GM12875 (cell line): ENCODE measurements at regions not wholly inside any gene's neighbourhood (a gene's known extent, or its start where the extent isn't known, plus 50 kb on each side); places are given as distances from the start of the nearest gene placed in this dataset.

Experiments used
- H3K4me3 ChIP-seq: one replicate; pipeline ENCODE4 v1.5.1; 2011; ENCODE audit warnings: low read depth, low read length, control low read depth
- TF ChIP-seq, protein P1 (sequence below): IDR thresholded peaks from 2 replicates; pipeline ENCODE4 v1.5.1; 2011; ENCODE audit warnings: low read depth, mild to moderate bottlenecking, control low read depth, inconsistent platforms, low read length, moderate library complexity, borderline replicate concordance; ENCODE audit not compliant: insufficient read depth

DNA sequence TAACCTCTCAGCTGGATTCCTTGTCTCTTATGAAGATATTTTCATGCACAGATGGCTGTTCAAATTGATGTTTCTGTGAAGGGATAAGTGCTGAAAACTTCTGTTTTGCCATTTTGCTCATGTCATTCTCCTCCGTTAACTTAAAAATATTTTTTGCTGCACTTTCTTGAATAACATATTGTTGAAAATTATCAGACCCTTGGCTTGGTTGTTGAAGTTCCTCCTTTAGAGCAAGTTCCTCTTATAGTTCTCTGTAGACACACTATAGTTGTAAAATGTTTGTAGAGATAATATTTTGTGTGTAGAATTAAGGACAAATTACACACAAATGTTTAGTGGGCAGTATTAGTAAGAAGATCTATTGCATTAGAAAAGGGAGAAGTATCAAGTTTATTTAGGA, 300.4 kb downstream of the SV2B start:
- H3K4me3 ChIP-seq, result no peak overlapping the region
- TF ChIP-seq, protein P1, sequence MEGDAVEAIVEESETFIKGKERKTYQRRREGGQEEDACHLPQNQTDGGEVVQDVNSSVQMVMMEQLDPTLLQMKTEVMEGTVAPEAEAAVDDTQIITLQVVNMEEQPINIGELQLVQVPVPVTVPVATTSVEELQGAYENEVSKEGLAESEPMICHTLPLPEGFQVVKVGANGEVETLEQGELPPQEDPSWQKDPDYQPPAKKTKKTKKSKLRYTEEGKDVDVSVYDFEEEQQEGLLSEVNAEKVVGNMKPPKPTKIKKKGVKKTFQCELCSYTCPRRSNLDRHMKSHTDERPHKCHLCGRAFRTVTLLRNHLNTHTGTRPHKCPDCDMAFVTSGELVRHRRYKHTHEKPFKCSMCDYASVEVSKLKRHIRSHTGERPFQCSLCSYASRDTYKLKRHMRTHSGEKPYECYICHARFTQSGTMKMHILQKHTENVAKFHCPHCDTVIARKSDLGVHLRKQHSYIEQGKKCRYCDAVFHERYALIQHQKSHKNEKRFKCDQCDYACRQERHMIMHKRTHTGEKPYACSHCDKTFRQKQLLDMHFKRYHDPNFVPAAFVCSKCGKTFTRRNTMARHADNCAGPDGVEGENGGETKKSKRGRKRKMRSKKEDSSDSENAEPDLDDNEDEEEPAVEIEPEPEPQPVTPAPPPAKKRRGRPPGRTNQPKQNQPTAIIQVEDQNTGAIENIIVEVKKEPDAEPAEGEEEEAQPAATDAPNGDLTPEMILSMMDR, result no peak

- TF ChIP-seq, protein P1, result no peak
- H3K4me3 ChIP-seq, result no peak overlapping the region
Observed at GRCh38 chr15:91407269-91407889, 307.3 kb downstream of the SV2B start.

DNA sequence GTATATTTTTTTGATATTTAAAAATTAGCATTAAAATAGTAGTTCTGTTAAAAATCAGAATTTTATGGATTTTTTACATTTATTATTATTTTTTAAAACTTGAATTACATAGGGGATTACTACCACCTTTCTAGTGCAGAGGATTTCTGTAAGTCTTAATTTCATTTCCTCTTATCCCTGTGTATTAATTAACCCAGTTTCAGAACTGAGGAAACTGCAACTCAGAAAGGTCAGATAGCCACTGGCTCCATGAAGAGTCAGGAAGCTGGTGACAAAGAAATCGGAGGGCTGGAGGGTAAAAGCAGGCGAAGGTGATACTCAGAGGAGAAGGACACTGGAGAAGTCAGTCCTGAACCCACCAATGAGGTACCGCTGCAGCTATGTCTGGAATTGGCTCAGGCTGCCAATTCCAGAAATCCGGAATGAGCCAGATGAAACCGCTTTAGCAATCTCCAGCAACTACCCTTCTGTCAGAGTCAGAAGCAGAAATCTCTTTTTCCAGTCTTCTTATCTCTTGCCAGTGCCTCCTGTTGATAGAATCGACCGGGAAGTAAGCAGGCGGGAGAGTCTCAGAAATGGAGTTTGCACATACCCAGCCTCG, 308.5 kb downstream of the SV2B start:
- no peak overlapping the region for H3K4me3 ChIP-seq
- TF ChIP-seq, protein P1, result no peak

DNA sequence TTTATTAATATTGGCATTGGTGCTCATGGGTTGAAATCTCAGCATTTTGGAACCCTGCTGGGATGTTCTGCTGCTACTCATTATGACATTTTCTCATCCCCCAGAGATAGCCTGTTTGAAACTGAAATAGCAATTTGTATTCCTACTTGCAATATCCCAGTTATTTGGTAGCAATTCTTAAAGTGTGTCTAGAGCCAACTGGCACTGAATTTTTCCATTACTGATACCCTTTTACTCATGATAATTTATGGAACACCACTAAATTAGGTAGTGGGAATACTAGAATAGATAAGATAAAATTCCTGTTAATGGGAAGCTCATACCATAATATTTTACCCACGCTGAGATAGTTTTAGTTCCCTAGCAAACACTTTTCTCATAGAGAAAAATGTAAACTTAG, 309.3 kb downstream of the SV2B start:
- TF ChIP-seq, protein P1, result no peak
- no peak overlapping the region for H3K4me3 ChIP-seq

- TF ChIP-seq, protein P1, result no peak
- H3K4me3 ChIP-seq, result no peak overlapping the region
Observed at GRCh38 chr15:91411586-91411985, 311.5 kb downstream of the SV2B start.

GRCh38 chr15:91412138-91412928, 312.3 kb downstream of the SV2B start:
- TF ChIP-seq, protein P1, result no peak

More at GRCh38 chr15:91412138-91412928, 312.3 kb downstream of the SV2B start:
- no peak overlapping the region for H3K4me3 ChIP-seq
